Mammary epithelial cell (primary cell): ENCODE measurements at regions not wholly inside any gene's neighbourhood (a gene's known extent, or its start where the extent isn't known, plus 50 kb on each side); places are given as distances from the start of the nearest gene placed in this dataset.

Experiments
- CTCF ChIP-seq, 2 donors: IDR thresholded peaks in 1 of 2; conservative IDR thresholded peaks in 1 of 2; 2 replicates each; pipeline ENCODE4 v1.5.1; 2011 to 2012; ENCODE audit warnings: inconsistent platforms in 2 of 2, low read length in 2 of 2, mild to moderate bottlenecking in 2 of 2, control low read depth in 1 of 2, low read depth in 1 of 2; ENCODE audit not compliant: insufficient read depth in 1 of 2; ENCODE audit errors: extremely low read depth in 1 of 2
- EZH2 ChIP-seq: IDR thresholded peaks from 2 replicates; pipeline ENCODE4 v1.6.1; 2012; ENCODE audit warnings: low read length, inconsistent platforms, borderline replicate concordance

GRCh38 chr5:163978897-163979296 lies 473.5 kb downstream of the MAT2B start:
- TF ChIP-seq CTCF (conservative IDR thresholded peaks at IDR 0.05 in 1 of 2, IDR thresholded peaks at IDR 0.05 in 1 of 2; ENCODE audit: extremely low read depth in 1 of 2, insufficient read depth in 1 of 2, low read depth in 1 of 2, low read length in 2 of 2) (no peak), EZH2 (no peak)
